ENCODE measurements at regions not wholly inside any gene's neighbourhood (a gene's known extent, or its start where the extent isn't known, plus 50 kb on each side); places are given as distances from the start of the nearest gene placed in this dataset.

DNA sequence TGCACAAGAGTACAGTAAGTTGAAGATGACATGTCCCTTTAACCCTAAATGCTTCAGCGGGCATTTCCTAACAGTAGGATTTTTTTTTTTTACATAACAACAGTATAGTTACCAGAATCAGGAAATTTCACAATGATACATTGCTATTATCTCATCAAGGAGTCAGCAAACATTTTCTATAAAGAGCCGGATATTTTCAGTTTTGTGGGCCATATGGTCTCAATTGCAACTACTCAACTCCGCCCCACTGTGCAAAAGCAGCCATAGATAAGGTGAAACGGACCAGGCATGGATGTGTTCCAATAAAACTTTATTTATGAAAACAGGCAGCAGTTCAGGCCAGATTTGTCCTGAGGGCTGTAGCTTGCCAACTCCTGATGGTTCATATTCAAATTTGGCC, 130.6 kb downstream of the SMAD6 start:
- peak; percentile 85 for DNase-seq (ENCODE audit: low read depth)

DNA sequence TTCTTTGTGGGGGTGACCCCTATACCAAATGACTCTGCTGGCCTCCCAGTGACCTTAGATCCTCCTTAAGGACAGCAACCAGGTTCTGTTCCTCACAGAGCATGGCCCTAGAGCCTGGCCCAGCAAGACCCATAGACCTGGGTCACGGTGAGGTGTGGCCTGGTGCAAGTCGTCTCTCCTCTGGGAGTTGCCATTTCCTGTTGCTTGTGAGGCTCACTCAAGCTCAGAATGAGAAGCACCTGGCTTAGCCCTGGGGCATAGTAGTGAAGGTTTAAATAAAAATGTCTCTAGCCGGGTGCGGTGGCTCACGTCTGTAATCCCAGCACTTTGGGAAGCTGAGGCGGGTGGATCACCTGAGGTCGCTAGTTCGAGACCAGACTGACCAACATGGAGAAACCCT, 131.3 kb downstream of the SMAD6 start:
- no peak for DNase-seq (ENCODE audit: low read depth)

DNA sequence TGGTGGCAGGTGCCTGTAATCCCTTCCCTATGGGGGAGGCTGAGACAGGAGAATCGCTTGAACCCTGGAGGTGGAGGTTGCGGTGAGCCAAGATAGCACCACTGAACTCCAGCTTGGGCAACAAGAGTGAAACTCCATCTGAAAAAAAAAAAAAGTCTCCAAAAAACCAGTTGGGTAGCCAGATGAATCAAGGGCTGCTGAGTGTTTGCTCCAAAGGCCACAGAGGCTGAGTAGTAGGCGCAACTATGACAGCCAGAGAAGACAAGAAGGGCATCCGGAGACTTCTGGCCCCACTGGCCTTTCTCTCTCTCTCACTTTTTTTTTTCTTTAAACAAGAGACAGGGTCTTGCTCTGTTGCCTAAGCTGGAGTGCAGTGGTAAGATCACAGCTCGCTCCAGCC, 131.8 kb downstream of the SMAD6 start:
- DNase-seq (ENCODE audit: low read depth) = no peak

DNA sequence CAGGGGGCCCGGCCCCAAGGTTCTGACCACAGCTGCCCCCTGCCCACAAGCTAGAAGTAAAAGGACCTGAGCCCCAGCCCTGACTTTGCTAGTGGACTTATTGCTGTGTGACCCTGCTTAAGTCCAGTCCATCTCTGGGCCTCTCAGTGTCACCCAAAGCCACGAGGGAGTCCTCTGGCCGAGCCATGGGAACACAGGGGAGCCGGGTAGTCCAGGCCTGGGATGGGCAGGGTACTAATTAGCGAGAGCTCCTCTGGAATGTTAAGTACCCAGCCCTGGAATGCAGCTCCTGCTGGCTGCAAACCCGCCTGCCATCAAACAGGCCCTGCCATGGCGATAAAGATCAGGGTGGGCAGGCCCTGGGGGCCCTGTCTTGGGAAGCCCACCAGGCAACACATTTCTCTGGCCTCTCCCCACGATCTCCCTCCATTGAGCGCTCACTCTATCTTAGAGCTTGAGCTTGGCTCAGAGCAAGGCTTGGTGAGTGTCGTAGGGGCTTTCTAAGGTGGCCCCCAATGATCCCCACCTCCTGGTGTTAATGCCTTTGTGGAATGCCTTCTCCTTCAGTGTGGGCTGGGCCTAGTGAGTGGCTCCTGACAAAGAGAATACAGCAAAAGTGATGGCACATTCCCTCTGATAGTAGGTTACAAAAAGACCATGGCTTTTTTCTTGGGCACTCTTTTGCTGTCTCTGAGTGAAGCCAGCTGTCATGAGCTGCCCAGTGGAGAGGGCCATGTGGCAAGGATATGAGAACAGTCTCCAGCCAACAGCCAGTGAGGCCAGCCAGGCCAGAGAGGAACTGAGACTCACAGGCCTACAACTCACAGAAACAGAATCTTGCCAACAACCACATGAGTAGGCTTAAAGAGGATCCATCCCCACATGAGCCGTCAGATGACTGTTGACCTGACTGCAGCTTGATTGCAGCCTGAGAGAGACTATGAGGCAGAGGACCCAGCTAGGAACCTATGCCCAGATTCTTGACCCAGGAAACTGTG, 133.1 kb downstream of the SMAD6 start:
- DNase-seq (ENCODE audit: low read depth) = no peak

GRCh38 chr15:66836231-66837030, 134.4 kb downstream of the SMAD6 start:
- no peak for DNase-seq (ENCODE audit: low read depth)

DNA sequence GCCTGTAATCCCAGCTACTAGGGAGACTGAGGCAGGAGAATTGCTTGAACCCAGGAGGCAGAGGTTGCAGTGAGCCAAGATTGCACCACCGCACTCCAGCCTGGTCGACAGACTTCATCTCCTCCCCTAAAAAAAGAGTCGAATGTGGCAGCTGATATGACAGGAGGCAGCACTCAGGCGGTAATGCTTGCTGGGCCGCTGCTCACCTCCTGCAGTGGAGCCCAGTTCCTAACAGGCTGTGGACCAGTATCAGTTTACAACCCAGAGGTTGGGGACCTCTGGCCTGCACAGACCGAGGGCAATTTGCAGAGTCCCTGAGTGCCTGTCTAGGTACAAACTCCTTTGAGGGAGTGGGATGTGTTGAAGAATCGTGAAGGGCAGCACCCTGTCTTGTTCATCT, 136.2 kb downstream of the SMAD6 start:
- no peak for DNase-seq (ENCODE audit: low read depth)

GRCh38 chr15:66838671-66839239, 136.7 kb downstream of the SMAD6 start:
- no peak for DNase-seq (ENCODE audit: low read depth)

DNA sequence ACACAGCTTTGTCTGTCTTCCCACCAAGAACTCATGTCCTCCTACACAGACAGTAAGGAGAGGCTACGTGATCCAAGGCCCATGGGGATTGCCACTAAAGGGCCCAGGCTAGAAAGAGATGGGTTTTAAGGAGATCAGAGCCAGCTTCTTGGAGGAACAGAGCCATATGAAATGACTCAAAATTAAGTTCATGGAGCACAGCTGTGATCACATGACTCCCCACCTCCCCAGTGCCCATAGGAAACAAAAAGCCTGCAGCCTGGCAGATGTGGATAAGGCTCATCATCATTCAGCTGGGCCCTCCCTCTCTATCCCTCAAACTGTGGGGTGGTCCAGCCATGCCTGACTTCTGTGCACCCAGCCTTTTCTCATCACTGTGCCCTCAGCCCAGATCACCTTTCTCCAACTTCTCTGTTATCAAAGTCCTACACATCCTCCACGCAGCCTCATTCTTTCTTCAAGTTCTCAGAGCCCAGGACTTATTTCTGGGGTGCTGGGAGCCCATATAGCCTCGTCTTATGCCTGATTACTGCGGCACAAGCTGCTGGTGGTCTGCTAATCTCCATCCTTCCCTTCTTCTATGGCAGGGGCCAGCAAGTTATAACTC, 137.6 kb downstream of the SMAD6 start:
- DNase-seq (ENCODE audit: low read depth) = no peak

DNA sequence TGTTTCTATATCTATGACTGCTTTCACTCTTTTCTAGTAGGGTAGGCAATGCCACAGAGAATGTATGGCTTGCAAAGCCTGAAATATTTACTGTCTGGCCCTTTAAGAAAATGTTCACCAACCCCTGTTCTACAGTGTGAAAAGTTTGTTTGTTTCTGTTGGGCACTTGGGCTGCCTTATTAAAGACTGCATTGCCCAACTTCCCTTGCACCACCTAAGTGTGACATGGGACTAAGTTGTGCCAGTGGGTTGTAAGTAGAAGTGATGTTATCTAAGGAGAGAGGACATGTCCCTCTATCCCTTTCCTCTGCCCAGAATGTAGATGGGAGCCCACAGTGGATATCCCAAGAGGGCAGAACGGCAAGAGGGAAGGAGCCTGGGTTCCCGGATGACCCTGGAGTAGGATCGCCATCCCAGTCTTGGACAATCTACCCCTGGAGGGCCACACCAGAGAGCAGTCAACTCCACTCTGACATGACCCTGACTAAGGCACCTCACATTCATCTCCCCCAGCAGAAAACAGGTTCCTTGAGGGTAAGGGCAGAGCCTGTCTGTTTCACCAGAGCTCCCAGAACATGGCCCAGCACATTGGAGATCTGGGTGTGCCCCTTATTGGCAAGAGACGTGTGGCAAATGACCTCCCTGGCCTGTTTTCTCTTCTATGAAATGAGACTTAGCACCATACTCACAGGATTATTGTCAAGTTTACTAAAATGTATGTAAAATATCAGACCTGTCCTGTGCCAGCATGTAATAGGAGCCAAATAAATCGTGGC, 138.8 kb downstream of the SMAD6 start:
- DNase-seq (ENCODE audit: low read depth) = no peak

- DNase-seq (ENCODE audit: low read depth) = peak; percentile 60
Observed at GRCh38 chr15:66841953-66842681, 140.1 kb downstream of the SMAD6 start.

DNA sequence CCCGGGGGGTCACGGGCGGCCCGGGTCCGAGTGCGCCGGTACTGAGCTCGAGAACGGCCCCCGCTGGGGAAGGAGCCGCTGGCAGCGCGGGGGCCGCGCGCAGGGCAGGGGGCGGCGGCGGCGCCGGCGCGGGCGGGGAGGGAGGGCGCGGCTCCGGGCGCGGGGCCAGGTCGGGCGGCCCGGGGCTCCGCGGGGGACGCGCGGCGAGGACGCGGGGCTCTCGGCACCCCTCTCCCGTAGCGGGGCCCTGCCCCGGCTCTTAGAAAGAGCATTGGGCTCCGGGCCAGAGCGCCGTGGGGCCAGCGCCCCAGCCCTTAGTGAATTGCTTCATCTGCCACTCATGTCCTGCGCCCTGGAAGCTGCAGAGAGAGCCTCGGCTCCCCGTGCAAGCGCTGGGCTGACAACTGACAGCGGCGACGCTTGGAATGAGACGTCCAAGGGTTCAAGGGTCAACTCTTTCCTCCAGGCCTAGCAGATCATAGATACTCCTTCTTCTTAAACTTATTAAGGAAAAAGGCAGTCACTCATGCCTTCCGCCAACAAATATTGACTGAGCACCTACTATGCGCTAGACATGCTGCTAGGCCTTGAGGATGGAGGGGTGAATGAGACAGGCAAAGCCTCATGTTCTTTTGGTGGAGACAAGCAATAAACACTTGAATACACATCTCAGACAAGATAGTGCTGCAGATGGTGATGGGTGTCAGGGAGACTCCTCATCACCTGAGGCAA, 140.8 kb downstream of the SMAD6 start:
- DNase-seq (ENCODE audit: low read depth) = no peak

GRCh38 chr15:66843581-66843980, 141.5 kb downstream of the SMAD6 start:
- DNase-seq (ENCODE audit: low read depth) = no peak

DNA sequence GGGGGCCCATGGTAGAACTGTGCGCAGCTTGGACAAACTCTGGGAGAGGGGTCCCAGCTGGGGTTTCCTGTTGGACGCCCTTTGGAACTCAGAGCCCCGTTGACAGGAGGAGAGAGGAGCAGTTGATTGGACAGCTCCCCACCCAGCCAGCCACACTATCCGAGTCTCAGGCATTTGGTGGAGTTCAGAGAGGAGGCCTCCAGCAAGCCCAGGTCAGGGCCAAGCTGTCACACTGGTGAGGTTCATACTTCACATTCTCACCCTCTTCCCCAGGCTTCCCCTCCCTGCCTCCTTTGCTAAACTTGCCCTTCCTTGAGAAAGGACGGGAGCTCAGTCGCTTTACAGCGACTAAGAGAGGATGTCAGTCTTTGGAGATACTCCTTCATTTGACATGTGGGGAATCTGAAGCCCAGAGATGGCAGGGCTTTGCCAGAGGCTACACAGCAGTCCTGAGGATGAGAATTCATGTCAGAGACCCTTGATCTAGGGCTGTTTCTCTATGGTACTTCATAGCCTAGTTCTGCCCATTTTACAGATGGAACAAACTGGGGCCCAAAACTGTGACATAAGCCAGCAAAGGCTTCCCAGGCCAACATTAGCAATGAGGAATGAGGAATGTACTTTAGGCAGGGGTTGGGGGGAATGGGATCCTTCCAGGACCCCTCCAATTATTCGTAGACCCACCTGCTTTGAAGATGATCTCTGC, 142.2 kb downstream of the SMAD6 start:
- no peak for DNase-seq (ENCODE audit: low read depth)

DNA sequence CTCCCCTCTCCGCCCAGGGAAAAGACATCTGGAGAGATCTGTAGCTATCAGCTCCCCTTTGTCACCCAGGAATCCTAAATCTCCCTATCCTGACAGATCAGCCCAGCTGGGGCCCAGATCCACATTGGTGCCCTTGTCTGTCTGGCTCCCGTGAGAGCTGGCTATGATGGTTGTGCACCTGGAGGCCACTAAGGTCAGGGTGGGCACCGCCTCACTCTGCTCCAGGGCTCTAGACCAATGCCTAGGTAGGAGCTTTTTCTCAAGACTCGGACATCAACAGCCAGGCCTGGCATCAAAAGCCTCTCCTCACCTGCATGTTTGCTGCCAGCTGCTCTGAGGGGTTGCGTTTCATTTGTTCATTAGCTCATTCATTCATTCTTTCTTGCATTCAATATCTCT, 142.7 kb downstream of the SMAD6 start:
- DNase-seq (ENCODE audit: low read depth) = no peak

- no peak for DNase-seq (ENCODE audit: low read depth)
Observed at GRCh38 chr15:66845266-66845785, 143.3 kb downstream of the SMAD6 start.

- DNase-seq (ENCODE audit: low read depth) = no peak
Observed at GRCh38 chr15:66846031-66846430, 144.0 kb downstream of the SMAD6 start.

GRCh38 chr15:66846811-66847210, 144.8 kb downstream of the SMAD6 start:
- DNase-seq (ENCODE audit: low read depth) = no peak

DNA sequence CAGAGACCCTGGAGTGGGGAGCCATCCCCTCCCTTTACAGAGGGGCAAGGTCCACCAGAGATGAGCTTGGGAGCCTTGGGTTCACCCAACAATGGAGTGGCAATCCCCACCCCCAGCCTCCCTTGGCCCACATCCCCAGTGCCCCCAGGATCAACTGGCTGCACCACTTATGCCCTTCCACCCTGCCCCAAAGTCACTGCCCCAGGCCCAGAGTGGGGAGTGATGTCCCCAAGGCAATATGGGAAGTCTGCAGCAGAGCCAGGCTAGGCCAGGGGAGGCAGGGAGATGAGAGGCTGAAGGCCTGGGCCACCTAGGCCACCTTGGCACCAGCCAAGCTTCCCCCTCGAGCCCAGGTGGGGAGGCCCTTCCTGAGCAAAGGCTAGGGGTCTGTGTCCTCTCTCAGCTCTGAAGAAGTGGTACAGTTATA, 145.5 kb downstream of the SMAD6 start:
- DNase-seq (ENCODE audit: low read depth) = no peak

GRCh38 chr15:66848116-66848515, 146.1 kb downstream of the SMAD6 start:
- DNase-seq (ENCODE audit: low read depth) = no peak
